Neural crest cell (in vitro differentiated cells): ENCODE measurements at regions not wholly inside any gene's neighbourhood (a gene's known extent, or its start where the extent isn't known, plus 50 kb on each side); places are given as distances from the start of the nearest gene placed in this dataset.

ENCODE experiments used
- DNase-seq: peaks from one replicate; pipeline ENCODE4 v3.0.0; 2021; ENCODE audit warnings: low read depth, mixed read lengths, low spot score
- H3K27ac Mint-ChIP-seq: one replicate; pipeline ENCODE4 v1.8.0; 2021; ENCODE audit warnings: mild to moderate bottlenecking, mixed read lengths; ENCODE audit not compliant: unreplicated experiment
- H3K27me3 Mint-ChIP-seq: 2 replicates; pipeline ENCODE4 v1.8.0; 2021; ENCODE audit warnings: low read depth, mild to moderate bottlenecking, mixed read lengths
- H3K36me3 Mint-ChIP-seq: 2 replicates; pipeline ENCODE4 v1.8.0; 2021; ENCODE audit warnings: low read depth, mild to moderate bottlenecking, mixed read lengths
- H3K4me1 Mint-ChIP-seq: 2 replicates; pipeline ENCODE4 v1.8.0; 2021; ENCODE audit warnings: mixed read lengths
- H3K4me3 Mint-ChIP-seq: one replicate; pipeline ENCODE4 v1.8.0; 2021; ENCODE audit warnings: mild to moderate bottlenecking, mixed read lengths
- H3K9me3 Mint-ChIP-seq: 2 replicates; pipeline ENCODE4 v1.8.0; 2021; ENCODE audit warnings: mixed read lengths
- CTCF ChIP-seq: fragments of 200-600 bp; sonication (generic); conservative IDR thresholded peaks from 2 replicates; pipeline ENCODE4 v1.5.0; 2021; ENCODE audit warnings: antibody characterized with exemption, mild to moderate bottlenecking

DNA sequence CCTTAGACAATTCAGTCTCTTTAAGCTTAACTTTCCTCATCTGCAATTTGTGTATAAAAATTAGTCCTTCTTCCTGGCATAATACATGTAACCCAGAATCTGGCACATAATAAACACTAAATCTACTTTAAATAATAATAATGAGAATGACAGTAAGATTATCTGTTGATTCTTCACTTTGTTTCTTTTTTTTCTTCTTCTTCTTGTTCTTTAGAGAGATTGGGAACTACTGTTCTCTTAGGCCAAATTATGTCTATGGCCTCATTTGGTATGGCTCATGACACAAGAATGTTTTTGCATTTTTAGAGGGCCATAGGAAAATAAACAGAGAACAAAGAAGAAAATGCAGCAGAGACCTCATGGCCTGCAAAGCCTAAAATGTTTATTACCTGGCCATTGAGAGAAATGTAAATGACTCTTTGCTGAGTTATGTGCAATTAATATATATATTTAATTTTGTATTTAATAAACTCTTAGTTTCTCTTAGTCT, 275.8 kb downstream of the SLC6A15 start:
- TF ChIP-seq CTCF, result no peak
- Mint-ChIP-seq H3K27ac (no peak overlapping the region), H3K4me3 (no peak overlapping the region), H3K27me3 (no peaks in the 10 kb centered on the region), H3K36me3 (no peaks in the 10 kb centered on the region), H3K4me1 (no peaks in the 10 kb centered on the region), H3K9me3 (no peaks in the 10 kb centered on the region)
- no peak for DNase-seq

GRCh38 chr12:84634526-84634925, 278.1 kb downstream of the SLC6A15 start:
- Mint-ChIP-seq H3K4me3 (no peak overlapping the region), H3K36me3 (no peaks in the 10 kb centered on the region), H3K4me1 (no peaks in the 10 kb centered on the region), H3K27me3 (no peaks in the 10 kb centered on the region), H3K27ac (no peak overlapping the region), H3K9me3 (no peaks in the 10 kb centered on the region)
- DNase-seq, result no peak
- TF ChIP-seq CTCF, result no peak

DNA sequence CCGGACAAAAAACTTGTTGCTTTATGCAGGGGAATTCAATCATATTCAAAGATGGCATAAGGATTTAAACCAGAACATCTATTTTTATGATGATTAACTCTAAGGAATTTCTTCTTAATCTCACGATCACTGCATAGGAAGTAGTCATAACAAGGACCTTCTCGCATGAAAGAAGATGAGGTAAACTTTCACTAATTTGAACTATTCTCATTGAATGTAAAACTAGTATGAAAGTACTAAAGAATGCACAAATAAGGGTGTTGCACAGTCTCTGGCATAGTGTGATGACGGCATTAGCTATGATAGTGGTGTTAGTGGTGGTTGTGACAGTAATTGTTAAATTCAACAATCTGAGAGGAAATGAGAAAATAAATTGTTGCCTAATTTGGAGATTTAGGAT, 280.0 kb downstream of the SLC6A15 start:
- no peaks in the 10 kb centered on the region for H3K9me3 Mint-ChIP-seq
- no peaks in the 10 kb centered on the region for H3K36me3 Mint-ChIP-seq
- no peak for TF ChIP-seq CTCF
- H3K4me3 Mint-ChIP-seq, result no peak overlapping the region
- H3K27ac Mint-ChIP-seq, result no peak overlapping the region
- DNase-seq, result no peak
- H3K27me3 Mint-ChIP-seq, result no peaks in the 10 kb centered on the region
- no peaks in the 10 kb centered on the region for H3K4me1 Mint-ChIP-seq

DNA sequence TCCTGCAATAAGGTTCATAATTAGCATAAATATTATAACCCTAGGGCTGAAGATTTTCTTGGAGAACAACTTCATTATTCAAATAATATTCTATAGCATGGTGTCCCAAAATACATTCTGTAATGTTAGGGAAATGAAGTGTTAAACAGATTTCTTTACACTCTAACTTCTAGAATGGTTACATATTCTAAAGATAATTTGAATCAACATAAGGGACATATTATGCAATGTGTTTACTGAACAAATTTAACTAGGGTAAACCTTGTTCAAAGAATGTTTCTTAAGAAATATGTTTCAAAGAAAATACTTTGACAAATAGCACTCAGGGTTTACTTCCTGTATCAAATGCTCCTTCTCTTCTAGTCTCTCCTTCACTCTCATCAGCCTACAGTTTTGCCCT, 281.6 kb downstream of the SLC6A15 start:
- no peaks in the 10 kb centered on the region for H3K36me3 Mint-ChIP-seq
- no peak for DNase-seq
- H3K4me1 Mint-ChIP-seq, result no peaks in the 10 kb centered on the region
- H3K27ac Mint-ChIP-seq, result no peak overlapping the region
- no peak overlapping the region for H3K4me3 Mint-ChIP-seq
- H3K9me3 Mint-ChIP-seq, result no peaks in the 10 kb centered on the region
- H3K27me3 Mint-ChIP-seq, result no peaks in the 10 kb centered on the region
- no peak for TF ChIP-seq CTCF

GRCh38 chr12:84627593-84627992, 285.0 kb downstream of the SLC6A15 start:
- no peak for TF ChIP-seq CTCF
- Mint-ChIP-seq H3K9me3 (no peaks in the 10 kb centered on the region), H3K4me1 (no peaks in the 10 kb centered on the region), H3K27me3 (no peaks in the 10 kb centered on the region), H3K36me3 (no peaks in the 10 kb centered on the region), H3K4me3 (no peak overlapping the region), H3K27ac (no peak overlapping the region)
- no peak for DNase-seq

GRCh38 chr12:84624601-84625000, 288.0 kb downstream of the SLC6A15 start:
- TF ChIP-seq CTCF, result no peak
- no peak overlapping the region for H3K4me3 Mint-ChIP-seq
- no peaks in the 10 kb centered on the region for H3K9me3 Mint-ChIP-seq
- no peaks in the 10 kb centered on the region for H3K27me3 Mint-ChIP-seq
- H3K27ac Mint-ChIP-seq, result no peak overlapping the region
- no peaks in the 10 kb centered on the region for H3K36me3 Mint-ChIP-seq
- no peaks in the 10 kb centered on the region for H3K4me1 Mint-ChIP-seq
- no peak for DNase-seq
